DOHH2 (cell line): ENCODE measurements at regions not wholly inside any gene's neighbourhood (a gene's known extent, or its start where the extent isn't known, plus 50 kb on each side); places are given as distances from the start of the nearest gene placed in this dataset.

ENCODE experiments used
- EZH2phosphoT487 ChIP-seq: fragments of 200-600 bp; sonication (generic); IDR thresholded peaks from 2 replicates; pipeline ENCODE4 v1.6.1; 2017; ENCODE audit warnings: borderline replicate concordance, mild to moderate bottlenecking, antibody characterized with exemption, low read length, moderate library complexity, mixed read lengths
- TF ChIP-seq, protein P1 (sequence below): fragments of 200-600 bp; sonication (generic); IDR thresholded peaks from one replicate; pipeline ENCODE4 v1.5.1; 2014; ENCODE audit warnings: antibody characterized with exemption, mild to moderate bottlenecking, low read depth, low read length; ENCODE audit not compliant: poor library complexity, severe bottlenecking

DNA sequence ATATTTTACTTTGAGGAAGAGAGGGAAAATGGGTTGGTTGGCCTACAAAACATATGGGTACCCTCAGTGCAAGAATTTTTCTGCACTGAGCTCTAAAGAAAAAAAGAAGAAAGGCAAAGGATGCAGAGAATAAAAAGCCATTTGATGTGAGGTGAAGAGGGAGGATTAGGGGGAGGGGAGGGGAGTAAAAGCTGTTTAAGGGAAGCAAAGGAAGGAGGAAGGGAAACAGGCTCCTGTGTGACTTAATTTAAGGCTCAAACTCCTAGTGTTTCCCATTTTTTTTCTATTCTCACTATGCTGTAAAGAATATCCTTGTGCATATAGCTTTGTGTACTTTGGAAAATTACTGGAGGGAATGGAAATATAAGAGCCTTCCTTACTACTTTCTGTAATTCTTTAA lies 78.7 kb downstream of the NKX2-1 start:
- TF ChIP-seq, protein P1, sequence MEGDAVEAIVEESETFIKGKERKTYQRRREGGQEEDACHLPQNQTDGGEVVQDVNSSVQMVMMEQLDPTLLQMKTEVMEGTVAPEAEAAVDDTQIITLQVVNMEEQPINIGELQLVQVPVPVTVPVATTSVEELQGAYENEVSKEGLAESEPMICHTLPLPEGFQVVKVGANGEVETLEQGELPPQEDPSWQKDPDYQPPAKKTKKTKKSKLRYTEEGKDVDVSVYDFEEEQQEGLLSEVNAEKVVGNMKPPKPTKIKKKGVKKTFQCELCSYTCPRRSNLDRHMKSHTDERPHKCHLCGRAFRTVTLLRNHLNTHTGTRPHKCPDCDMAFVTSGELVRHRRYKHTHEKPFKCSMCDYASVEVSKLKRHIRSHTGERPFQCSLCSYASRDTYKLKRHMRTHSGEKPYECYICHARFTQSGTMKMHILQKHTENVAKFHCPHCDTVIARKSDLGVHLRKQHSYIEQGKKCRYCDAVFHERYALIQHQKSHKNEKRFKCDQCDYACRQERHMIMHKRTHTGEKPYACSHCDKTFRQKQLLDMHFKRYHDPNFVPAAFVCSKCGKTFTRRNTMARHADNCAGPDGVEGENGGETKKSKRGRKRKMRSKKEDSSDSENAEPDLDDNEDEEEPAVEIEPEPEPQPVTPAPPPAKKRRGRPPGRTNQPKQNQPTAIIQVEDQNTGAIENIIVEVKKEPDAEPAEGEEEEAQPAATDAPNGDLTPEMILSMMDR: no peak
- no peak for TF ChIP-seq EZH2phosphoT487
